Dendritic cell treated with granulocyte-macrophage colony-stimulating factor and Interleukin-4, amounts not matched to agents 40 ng/mL and 50 ng/mL, for 4 days (primary cell): ENCODE measurements at regions not wholly inside any gene's neighbourhood (a gene's known extent, or its start where the extent isn't known, plus 50 kb on each side); places are given as distances from the start of the nearest gene placed in this dataset.

Experiments used
- H3K27ac Mint-ChIP-seq: one replicate; pipeline ENCODE4 v1.8.0; 2022; ENCODE audit warnings: mild to moderate bottlenecking, mixed read lengths
- H3K27me3 Mint-ChIP-seq: one replicate; pipeline ENCODE4 v1.8.0; 2022; ENCODE audit warnings: mild to moderate bottlenecking, mixed read lengths
- H3K36me3 Mint-ChIP-seq: one replicate; pipeline ENCODE4 v1.8.0; 2022; ENCODE audit warnings: low read depth, mixed read lengths
- H3K4me1 Mint-ChIP-seq: one replicate; pipeline ENCODE4 v1.8.0; 2022; ENCODE audit warnings: low read depth, mixed read lengths
- H3K4me3 Mint-ChIP-seq: one replicate; pipeline ENCODE4 v1.8.0; 2022; ENCODE audit warnings: mild to moderate bottlenecking, moderate library complexity, mixed read lengths
- H3K9me3 Mint-ChIP-seq: one replicate; pipeline ENCODE4 v1.8.0; 2022; ENCODE audit warnings: mixed read lengths
- intact Hi-C: fragments of 100-400 bp; cut with micrococcal nuclease; formaldehyde crosslinking; loops from one replicate; pipeline ENCODE4 v1.15.0; 2022

DNA sequence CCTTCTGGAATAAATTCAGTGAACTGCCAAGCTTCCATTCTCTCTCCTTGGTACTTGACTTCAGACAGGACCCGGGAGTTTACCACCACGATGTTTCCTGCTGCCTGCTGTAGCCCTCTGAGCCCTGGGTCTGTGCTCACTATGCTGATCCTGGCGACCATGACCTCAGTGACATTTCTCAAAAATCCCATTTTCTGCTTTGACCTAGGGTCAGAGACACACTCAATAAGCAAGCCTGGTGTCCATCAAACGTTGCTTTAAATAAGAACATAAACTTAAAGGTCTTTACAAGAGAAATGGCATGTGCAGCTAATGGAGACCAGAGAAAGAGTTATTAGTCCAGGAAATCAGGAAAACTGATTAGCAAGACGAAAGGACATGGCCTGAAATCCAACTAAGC, 509.7 kb upstream of the SULF2 start:
- Mint-ChIP-seq H3K27me3 (peaks cover 17% of the 10 kb centered on the region), H3K36me3 (no peaks in the 10 kb centered on the region), H3K4me1 (no peaks in the 10 kb centered on the region), H3K9me3 (no peaks in the 10 kb centered on the region), H3K27ac (no peak overlapping the region), H3K4me3 (no peak overlapping the region)
- intact Hi-C loops = no loop called here

- Mint-ChIP-seq H3K9me3 (no peaks in the 10 kb centered on the region), H3K36me3 (no peaks in the 10 kb centered on the region), H3K27me3 (peaks cover 17% of the 10 kb centered on the region), H3K4me3 (no peak overlapping the region), H3K27ac (no peak overlapping the region), H3K4me1 (no peaks in the 10 kb centered on the region)
- intact Hi-C loops = no loop called here
Measured at GRCh38 chr20:48294196-48294595, 508.9 kb upstream of the SULF2 start.

- Mint-ChIP-seq H3K36me3 (no peaks in the 10 kb centered on the region), H3K27me3 (peaks cover 17% of the 10 kb centered on the region), H3K27ac (no peak overlapping the region), H3K4me1 (no peaks in the 10 kb centered on the region), H3K9me3 (no peaks in the 10 kb centered on the region), H3K4me3 (no peak overlapping the region)
- intact Hi-C loops = no loop called here
Measured at GRCh38 chr20:48293671-48294070, 508.4 kb upstream of the SULF2 start.

DNA sequence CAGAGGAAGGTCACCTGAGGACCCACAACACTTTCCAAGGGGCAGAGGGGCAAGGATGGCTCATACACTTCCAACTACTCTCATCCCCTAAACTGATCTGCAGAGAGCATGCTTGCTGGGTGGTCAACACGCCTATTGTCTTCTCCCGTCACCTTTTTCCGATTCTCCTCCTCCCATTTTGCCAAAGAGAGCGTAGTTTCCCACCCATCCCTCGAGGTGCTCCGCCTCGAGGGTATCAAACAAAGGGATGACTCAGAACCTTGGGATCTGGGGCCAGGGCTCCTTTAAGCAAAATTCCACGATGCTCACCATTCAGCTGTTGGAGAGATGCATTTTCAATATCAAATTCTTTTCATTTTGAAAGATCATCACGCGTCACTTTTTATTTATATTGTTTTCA, 507.5 kb upstream of the SULF2 start:
- intact Hi-C loops = no loop called here

GRCh38 chr20:48291896-48292295, 506.6 kb upstream of the SULF2 start:
- Mint-ChIP-seq H3K36me3 (no peaks in the 10 kb centered on the region), H3K9me3 (no peaks in the 10 kb centered on the region), H3K27ac (no peak overlapping the region), H3K27me3 (peaks cover 15% of the 10 kb centered on the region), H3K4me1 (no peaks in the 10 kb centered on the region), H3K4me3 (no peak overlapping the region)
- intact Hi-C loops = no loop called here

More for the DNA sequence above, 507.5 kb upstream of the SULF2 start:
- H3K27me3 Mint-ChIP-seq = peaks cover 17% of the 10 kb centered on the region
- H3K27ac Mint-ChIP-seq = no peak overlapping the region
- no peaks in the 10 kb centered on the region for H3K4me1 Mint-ChIP-seq
- H3K9me3 Mint-ChIP-seq = no peaks in the 10 kb centered on the region
- no peaks in the 10 kb centered on the region for H3K36me3 Mint-ChIP-seq
- no peak overlapping the region for H3K4me3 Mint-ChIP-seq

- no peaks in the 10 kb centered on the region for H3K4me1 Mint-ChIP-seq
- H3K9me3 Mint-ChIP-seq = no peaks in the 10 kb centered on the region
- no peaks in the 10 kb centered on the region for H3K36me3 Mint-ChIP-seq
- no peak overlapping the region for H3K4me3 Mint-ChIP-seq
- peaks cover 11% of the 10 kb centered on the region for H3K27me3 Mint-ChIP-seq
- intact Hi-C loops = no loop called here
- H3K27ac Mint-ChIP-seq = no peak overlapping the region
Measured at GRCh38 chr20:48288930-48289507, 503.7 kb upstream of the SULF2 start.

GRCh38 chr20:48287552-48288170, 502.4 kb upstream of the SULF2 start:
- Mint-ChIP-seq H3K27ac (no peak overlapping the region), H3K9me3 (no peaks in the 10 kb centered on the region), H3K27me3 (peaks cover 7% of the 10 kb centered on the region), H3K36me3 (no peaks in the 10 kb centered on the region), H3K4me1 (no peaks in the 10 kb centered on the region), H3K4me3 (no peak overlapping the region)
- intact Hi-C loops = no loop called here

GRCh38 chr20:48287021-48287494, 501.8 kb upstream of the SULF2 start:
- no peaks in the 10 kb centered on the region for H3K36me3 Mint-ChIP-seq
- H3K4me1 Mint-ChIP-seq = no peaks in the 10 kb centered on the region
- H3K4me3 Mint-ChIP-seq = no peak overlapping the region
- intact Hi-C loops = no loop called here
- peaks cover 3% of the 10 kb centered on the region for H3K27me3 Mint-ChIP-seq
- no peak overlapping the region for H3K27ac Mint-ChIP-seq
- H3K9me3 Mint-ChIP-seq = no peaks in the 10 kb centered on the region

DNA sequence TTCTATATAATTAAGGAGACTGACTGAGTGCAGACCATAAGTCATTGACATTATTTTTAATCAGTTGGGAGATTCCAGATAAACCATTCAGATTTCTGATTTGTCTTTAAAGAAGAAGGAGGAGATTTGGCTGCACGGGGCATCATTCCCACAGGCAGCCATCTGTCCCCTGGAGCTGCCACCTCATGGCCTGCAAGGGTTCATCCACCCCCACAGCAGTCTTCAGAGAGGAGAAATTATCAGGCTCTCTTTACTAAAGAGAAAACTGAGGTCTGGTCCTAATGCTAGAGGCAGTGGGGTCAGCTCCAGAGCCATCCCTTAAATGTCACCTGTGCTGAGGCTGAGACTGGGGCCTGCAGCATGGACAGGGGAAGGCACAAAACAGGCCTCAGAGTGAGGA, 501.3 kb upstream of the SULF2 start:
- Mint-ChIP-seq H3K9me3 (no peaks in the 10 kb centered on the region), H3K4me1 (no peaks in the 10 kb centered on the region), H3K4me3 (no peak overlapping the region), H3K27ac (no peak overlapping the region), H3K27me3 (peaks cover 3% of the 10 kb centered on the region), H3K36me3 (no peaks in the 10 kb centered on the region)
- intact Hi-C loops = no loop called here

DNA sequence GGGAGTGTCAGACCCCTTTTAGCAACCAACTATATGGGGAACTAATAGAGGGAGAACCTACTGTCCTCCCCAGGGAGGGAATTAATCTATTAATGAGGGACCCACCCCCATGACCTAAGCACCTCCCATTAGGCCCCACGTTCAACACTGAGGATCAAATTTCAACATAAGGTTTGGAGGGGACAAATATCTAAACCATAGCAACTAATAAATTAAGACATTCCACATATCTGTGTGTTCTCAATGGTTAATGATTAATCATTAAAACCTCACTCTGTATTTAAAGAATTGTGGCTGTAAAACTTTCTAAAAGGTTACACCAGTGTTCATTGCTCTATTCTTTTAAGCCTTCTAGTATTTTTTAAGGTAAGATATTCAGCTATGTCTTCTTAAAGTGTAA, 500.4 kb upstream of the SULF2 start:
- Mint-ChIP-seq H3K27me3 (peaks cover 6% of the 10 kb centered on the region), H3K9me3 (no peaks in the 10 kb centered on the region), H3K4me1 (no peaks in the 10 kb centered on the region), H3K4me3 (no peak overlapping the region), H3K27ac (no peak overlapping the region), H3K36me3 (no peaks in the 10 kb centered on the region)
- intact Hi-C loops = no loop called here

GRCh38 chr20:48284837-48285236, 499.6 kb upstream of the SULF2 start:
- intact Hi-C loops = no loop called here
- H3K4me1 Mint-ChIP-seq = no peaks in the 10 kb centered on the region
- no peak overlapping the region for H3K4me3 Mint-ChIP-seq
- no peaks in the 10 kb centered on the region for H3K36me3 Mint-ChIP-seq
- peaks cover 5% of the 10 kb centered on the region for H3K27me3 Mint-ChIP-seq
- no peaks in the 10 kb centered on the region for H3K9me3 Mint-ChIP-seq
- no peak overlapping the region for H3K27ac Mint-ChIP-seq

DNA sequence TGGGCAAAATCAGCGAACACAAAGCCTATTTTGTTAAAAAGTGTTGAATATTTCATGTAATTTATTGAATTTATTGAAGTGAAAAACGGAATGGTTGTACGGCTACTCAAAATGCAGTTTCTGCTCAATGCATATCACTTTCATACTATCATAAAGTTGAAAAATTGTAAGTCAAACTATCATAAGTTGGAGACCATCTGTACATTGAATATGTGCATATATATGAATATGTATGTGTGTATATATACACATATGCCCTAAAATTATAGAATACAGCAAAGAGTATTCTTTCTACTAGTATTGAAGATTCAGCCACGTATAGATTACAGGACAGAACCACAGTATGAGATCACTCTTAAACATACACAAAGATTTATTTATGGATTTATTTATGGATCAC, 499.0 kb upstream of the SULF2 start:
- intact Hi-C loops = no loop called here
- Mint-ChIP-seq H3K27me3 (peaks cover 5% of the 10 kb centered on the region), H3K4me1 (no peaks in the 10 kb centered on the region), H3K36me3 (no peaks in the 10 kb centered on the region), H3K27ac (no peak overlapping the region), H3K4me3 (no peak overlapping the region), H3K9me3 (no peaks in the 10 kb centered on the region)

DNA sequence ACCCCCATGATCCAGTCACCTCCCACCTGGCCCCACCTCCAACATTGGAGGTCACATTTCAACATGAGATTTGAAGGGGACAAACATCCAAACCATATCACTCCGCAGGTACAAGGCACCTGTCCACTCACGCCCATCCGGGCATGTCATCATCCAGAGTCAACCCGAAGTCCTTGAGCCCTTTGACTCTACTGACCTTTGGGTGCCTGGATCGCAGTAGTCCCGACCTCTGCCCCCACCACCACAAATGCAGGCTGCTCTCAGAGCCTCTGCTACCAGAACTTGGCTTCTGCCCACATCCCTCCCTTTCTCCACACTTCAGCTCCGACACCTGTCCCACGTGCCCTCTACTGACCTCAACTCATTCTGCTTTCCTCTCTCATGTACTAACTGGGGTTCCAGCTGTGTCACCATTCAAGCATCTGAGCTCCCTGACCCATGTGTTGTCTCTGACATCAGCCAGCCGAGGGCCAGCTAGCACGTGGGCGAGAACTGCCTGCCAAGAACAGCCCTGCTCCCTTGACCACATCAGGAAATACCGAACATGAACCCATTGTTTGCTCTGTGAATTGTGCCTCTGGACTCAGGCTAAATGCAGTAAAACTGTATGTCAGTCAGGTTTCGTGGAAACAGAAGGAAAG, 498.3 kb upstream of the SULF2 start:
- intact Hi-C loops = no loop called here
- Mint-ChIP-seq H3K27me3 (peaks cover 5% of the 10 kb centered on the region), H3K4me3 (no peak overlapping the region), H3K9me3 (no peaks in the 10 kb centered on the region), H3K27ac (no peak overlapping the region), H3K4me1 (no peaks in the 10 kb centered on the region), H3K36me3 (no peaks in the 10 kb centered on the region)

DNA sequence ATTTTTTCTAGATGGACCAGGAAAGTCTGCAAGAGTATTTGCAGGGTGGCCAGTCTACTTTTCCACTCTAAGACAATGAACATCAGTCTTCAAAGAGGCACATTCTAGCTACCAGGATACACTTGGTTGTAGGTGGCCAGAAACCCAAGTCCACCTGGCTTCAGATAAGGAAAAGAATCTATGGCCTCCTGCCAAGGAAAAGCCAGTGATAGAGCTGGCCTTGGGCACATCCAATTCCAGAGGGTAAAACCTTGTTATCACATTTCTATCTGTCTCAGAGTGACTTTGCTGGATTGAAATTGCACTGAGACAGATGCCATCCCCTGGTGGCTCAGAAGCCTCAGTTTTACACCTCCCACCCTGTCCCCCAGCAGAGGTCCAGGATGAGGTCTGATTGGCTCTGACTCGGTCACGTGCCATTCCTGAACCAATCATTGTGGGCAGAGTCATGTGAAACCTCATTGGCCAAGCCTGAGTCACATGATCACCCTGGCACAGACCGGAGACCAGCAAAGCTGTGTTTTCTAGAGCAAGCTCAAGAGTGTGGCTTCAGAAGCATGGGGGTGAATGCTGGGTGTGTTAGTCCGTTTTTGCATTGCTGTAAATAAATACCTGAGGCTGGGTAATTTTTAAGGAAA, 497.4 kb upstream of the SULF2 start:
- Mint-ChIP-seq H3K4me1 (no peaks in the 10 kb centered on the region), H3K27me3 (peaks cover 6% of the 10 kb centered on the region), H3K4me3 (no peak overlapping the region), H3K27ac (no peak overlapping the region), H3K36me3 (no peaks in the 10 kb centered on the region), H3K9me3 (no peaks in the 10 kb centered on the region)
- intact Hi-C loops = no loop called here
